Testis (tissue), 2 donors: ENCODE measurements at regions not wholly inside any gene's neighbourhood (a gene's known extent, or its start where the extent isn't known, plus 50 kb on each side); places are given as distances from the start of the nearest gene placed in this dataset.

ENCODE experiments used
- DNase-seq: peaks from one replicate; pipeline ENCODE4 v3.0.0-alpha.2; 2019
- H3K27ac ChIP-seq, 2 donors: fragments of 200-600 bp; sonication (generic); one replicate each; pipeline ENCODE4 v1.5.1; 2019
- H3K27me3 ChIP-seq: fragments of 200-600 bp; sonication (generic); one replicate; pipeline ENCODE4 v1.5.1; 2019
- H3K36me3 ChIP-seq: fragments of 200-600 bp; sonication (generic); one replicate; pipeline ENCODE4 v1.5.1; 2017; ENCODE audit warnings: low read depth; ENCODE audit errors: missing control alignments
- H3K4me1 ChIP-seq: fragments of 200-600 bp; sonication (generic); one replicate; pipeline ENCODE4 v1.5.1; 2019
- H3K4me3 ChIP-seq, 2 donors: fragments of 200-600 bp; sonication (generic); one replicate each; pipeline ENCODE4 v1.5.1; 2017 to 2019
- H3K9me3 ChIP-seq: fragments of 200-600 bp; sonication (generic); one replicate; pipeline ENCODE4 v1.5.1; 2017
- CTCF ChIP-seq, 3 experiments: fragments of 450-650 bp in 2 of 3; fragments of 200-600 bp in 1 of 3; sonication (generic) in 1 of 3; IDR thresholded peaks; one replicate each; pipeline ENCODE4 v1.5.1; 2016 to 2019; ENCODE audit warnings: antibody characterized with exemption in 3 of 3, mild to moderate bottlenecking in 2 of 3, moderate library complexity in 1 of 3
- POLR2A ChIP-seq: fragments of 450-650 bp; IDR thresholded peaks from one replicate; pipeline ENCODE4 v1.6.1; 2017; ENCODE audit warnings: antibody characterized with exemption, mild to moderate bottlenecking, moderate library complexity
- whole genome bisulfite sequencing, 2 donors: methylation state at CpG; one replicate each; pipeline ENCODE4 v1.1.5; 2018; 5-methylcytosine and 5-hydroxymethylcytosine counted together
- intact Hi-C: fragments of 100-400 bp; cut with DNase I; formaldehyde crosslinking; loops from one replicate; pipeline ENCODE4 v1.15.1; 2023; ENCODE audit warnings: low total_unique reads

- Histone ChIP-seq H3K27ac (no peak overlapping the region), H3K9me3 (no peaks in the 10 kb centered on the region), H3K27me3 (no peaks in the 10 kb centered on the region), H3K4me1 (no peaks in the 10 kb centered on the region), H3K36me3 (no peaks in the 10 kb centered on the region), H3K4me3 (no peak overlapping the region)
- intact Hi-C loops: no loop called here
- DNase-seq: no peak
- no peak for TF ChIP-seq POLR2A
- no peak for TF ChIP-seq CTCF (IDR thresholded peaks at IDR 0.05)
- WGBS, 2 donors: 95 to 96% methylated on average over 11 of the region's 11 CpGs
These were observed 150.3 kb upstream of the TAS2R1 start for GRCh38 chr5:9780501-9780900.

GRCh38 chr5:9776525-9776924, 146.4 kb upstream of the TAS2R1 start:
- H3K27me3 ChIP-seq: no peaks in the 10 kb centered on the region
- TF ChIP-seq POLR2A (no peak), CTCF (IDR thresholded peaks at IDR 0.05) (no peak)
- no peak overlapping the region for H3K27ac ChIP-seq
- no peak for DNase-seq
- no peak overlapping the region for H3K4me3 ChIP-seq
- H3K9me3 ChIP-seq: no peaks in the 10 kb centered on the region
- H3K36me3 ChIP-seq: no peaks in the 10 kb centered on the region
- no peaks in the 10 kb centered on the region for H3K4me1 ChIP-seq
- intact Hi-C loops: no loop called here
- 62 to 71% methylated on average over 3 of the region's 3 CpGs for WGBS, 2 donors

- TF ChIP-seq CTCF (IDR thresholded peaks at IDR 0.05): no peak
- no peak for TF ChIP-seq POLR2A
- H3K4me1 ChIP-seq: no peaks in the 10 kb centered on the region
- intact Hi-C loops: no loop called here
- no peak for DNase-seq
- no peaks in the 10 kb centered on the region for H3K27me3 ChIP-seq
- H3K4me3 ChIP-seq: no peak overlapping the region
- H3K27ac ChIP-seq: no peak overlapping the region
- no peaks in the 10 kb centered on the region for H3K36me3 ChIP-seq
- no peaks in the 10 kb centered on the region for H3K9me3 ChIP-seq
These were observed 145.2 kb upstream of the TAS2R1 start for GRCh38 chr5:9775339-9775738.

GRCh38 chr5:9774472-9775079, 144.4 kb upstream of the TAS2R1 start:
- no peaks in the 10 kb centered on the region for H3K27me3 ChIP-seq
- H3K4me3 ChIP-seq: no peak overlapping the region
- no peaks in the 10 kb centered on the region for H3K36me3 ChIP-seq
- TF ChIP-seq POLR2A (no peak), CTCF (IDR thresholded peaks at IDR 0.05) (no peak)
- H3K27ac ChIP-seq: no peak overlapping the region
- H3K9me3 ChIP-seq: no peaks in the 10 kb centered on the region
- no peak for DNase-seq
- intact Hi-C loops: no loop called here
- H3K4me1 ChIP-seq: no peaks in the 10 kb centered on the region
- 80 to 81% methylated on average over 3 of the region's 3 CpGs for WGBS, 2 donors

- H3K27ac ChIP-seq: no peak overlapping the region
- H3K27me3 ChIP-seq: no peaks in the 10 kb centered on the region
- TF ChIP-seq CTCF (IDR thresholded peaks at IDR 0.05): no peak
- no peak for TF ChIP-seq POLR2A
- no peaks in the 10 kb centered on the region for H3K9me3 ChIP-seq
- 68% methylated on average over 1 of the region's 1 CpG for WGBS, 2 donors
- H3K4me3 ChIP-seq: no peak overlapping the region
- no peak for DNase-seq
- no peaks in the 10 kb centered on the region for H3K36me3 ChIP-seq
- H3K4me1 ChIP-seq: no peaks in the 10 kb centered on the region
- intact Hi-C loops: no loop called here
These were observed 140.9 kb upstream of the TAS2R1 start for GRCh38 chr5:9771079-9771478.
